Activated naive CD8-positive, alpha-beta T cell treated with anti-CD3 and anti-CD28 coated beads, Interleukin-2, amount 50 U/mL, for 24 hours (primary cell): ENCODE measurements at regions not wholly inside any gene's neighbourhood (a gene's known extent, or its start where the extent isn't known, plus 50 kb on each side); places are given as distances from the start of the nearest gene placed in this dataset.

Source experiments
- ATAC-seq: fragments of 150-1000 bp; cut with Tn5 transposase; one replicate; pipeline ENCODE4 v1.10.0; 2021
- DNase-seq: peaks from one replicate; pipeline ENCODE4 v3.0.0; 2021
- H3K27ac Mint-ChIP-seq: one replicate; pipeline ENCODE4 v1.8.0; 2021; ENCODE audit warnings: mild to moderate bottlenecking, mixed read lengths
- H3K27me3 Mint-ChIP-seq: one replicate; pipeline ENCODE4 v1.8.0; 2021; ENCODE audit warnings: mixed read lengths
- H3K36me3 Mint-ChIP-seq: one replicate; pipeline ENCODE4 v1.8.0; 2021; ENCODE audit warnings: low read depth, mixed read lengths
- H3K4me1 Mint-ChIP-seq: one replicate; pipeline ENCODE4 v1.8.0; 2021; ENCODE audit warnings: mixed read lengths
- H3K4me3 Mint-ChIP-seq: one replicate; pipeline ENCODE4 v1.8.0; 2021; ENCODE audit warnings: mild to moderate bottlenecking, moderate library complexity, mixed read lengths
- H3K9me3 Mint-ChIP-seq: one replicate; pipeline ENCODE4 v1.8.0; 2021; ENCODE audit warnings: mixed read lengths

DNA sequence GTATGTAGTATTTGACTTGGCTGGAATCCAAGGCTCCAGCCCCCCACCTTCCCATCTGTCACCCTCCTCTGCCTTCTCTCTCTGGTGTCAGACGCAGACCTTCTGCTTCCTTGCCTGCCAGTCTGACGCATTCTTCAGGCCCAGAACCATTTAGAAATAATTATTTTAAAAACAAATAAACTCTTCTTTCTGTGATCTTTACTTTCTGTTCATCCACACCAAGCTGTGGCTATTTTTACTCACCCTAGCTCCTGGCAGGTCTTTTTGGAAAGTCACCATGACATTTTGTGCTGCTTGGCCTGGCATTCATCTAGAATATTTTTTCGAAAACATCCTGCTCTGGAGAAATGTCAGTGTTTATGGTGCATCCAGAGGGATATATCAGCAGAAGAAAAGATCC, 330.7 kb upstream of the ASIC2 start:
- no peaks in the 10 kb centered on the region for H3K4me1 Mint-ChIP-seq
- no peaks in the 10 kb centered on the region for H3K27me3 Mint-ChIP-seq
- ATAC-seq (no peak), DNase-seq (no peak)
- H3K9me3 Mint-ChIP-seq = no peaks in the 10 kb centered on the region
- H3K36me3 Mint-ChIP-seq = no peaks in the 10 kb centered on the region
- no peak overlapping the region for H3K4me3 Mint-ChIP-seq
- no peak overlapping the region for H3K27ac Mint-ChIP-seq

GRCh38 chr17:33628500-33629346, 335.6 kb upstream of the ASIC2 start:
- Mint-ChIP-seq H3K36me3 (no peaks in the 10 kb centered on the region), H3K9me3 (peaks cover 14% of the 10 kb centered on the region), H3K4me3 (no peak overlapping the region), H3K27ac (no peak overlapping the region), H3K27me3 (no peaks in the 10 kb centered on the region), H3K4me1 (no peaks in the 10 kb centered on the region)
- no peak for DNase-seq
- no peak for ATAC-seq

DNA sequence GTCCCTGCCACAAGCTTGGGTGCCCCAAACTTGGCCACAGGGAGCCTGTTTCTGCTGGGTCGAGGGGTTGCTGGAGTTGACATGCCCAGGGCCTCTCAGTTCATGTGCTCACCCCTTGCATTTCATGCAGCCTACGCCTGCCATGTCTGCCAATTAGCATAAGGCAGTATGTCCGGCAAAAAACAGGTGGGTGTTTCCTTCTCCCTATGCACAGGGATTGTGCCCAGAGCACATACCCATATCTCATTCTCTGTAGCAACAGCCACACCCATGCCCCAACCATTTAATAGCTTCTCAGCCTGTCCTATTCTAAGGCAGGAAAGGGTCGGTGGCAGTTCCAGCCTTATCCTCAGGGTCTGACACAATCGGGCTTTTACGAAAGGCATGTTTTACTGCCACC, 340.4 kb upstream of the ASIC2 start:
- Mint-ChIP-seq H3K4me3 (no peak overlapping the region), H3K27me3 (no peaks in the 10 kb centered on the region), H3K4me1 (no peaks in the 10 kb centered on the region), H3K27ac (no peak overlapping the region), H3K36me3 (no peaks in the 10 kb centered on the region), H3K9me3 (peaks cover 33% of the 10 kb centered on the region)
- DNase-seq (no peak), ATAC-seq (no peak)

GRCh38 chr17:33637534-33637933, 344.4 kb upstream of the ASIC2 start:
- Mint-ChIP-seq H3K9me3 (peaks cover 30% of the 10 kb centered on the region), H3K4me1 (no peaks in the 10 kb centered on the region), H3K4me3 (no peak overlapping the region), H3K27ac (no peak overlapping the region), H3K36me3 (no peaks in the 10 kb centered on the region), H3K27me3 (no peaks in the 10 kb centered on the region)
- DNase-seq (no peak), ATAC-seq (no peak)

DNA sequence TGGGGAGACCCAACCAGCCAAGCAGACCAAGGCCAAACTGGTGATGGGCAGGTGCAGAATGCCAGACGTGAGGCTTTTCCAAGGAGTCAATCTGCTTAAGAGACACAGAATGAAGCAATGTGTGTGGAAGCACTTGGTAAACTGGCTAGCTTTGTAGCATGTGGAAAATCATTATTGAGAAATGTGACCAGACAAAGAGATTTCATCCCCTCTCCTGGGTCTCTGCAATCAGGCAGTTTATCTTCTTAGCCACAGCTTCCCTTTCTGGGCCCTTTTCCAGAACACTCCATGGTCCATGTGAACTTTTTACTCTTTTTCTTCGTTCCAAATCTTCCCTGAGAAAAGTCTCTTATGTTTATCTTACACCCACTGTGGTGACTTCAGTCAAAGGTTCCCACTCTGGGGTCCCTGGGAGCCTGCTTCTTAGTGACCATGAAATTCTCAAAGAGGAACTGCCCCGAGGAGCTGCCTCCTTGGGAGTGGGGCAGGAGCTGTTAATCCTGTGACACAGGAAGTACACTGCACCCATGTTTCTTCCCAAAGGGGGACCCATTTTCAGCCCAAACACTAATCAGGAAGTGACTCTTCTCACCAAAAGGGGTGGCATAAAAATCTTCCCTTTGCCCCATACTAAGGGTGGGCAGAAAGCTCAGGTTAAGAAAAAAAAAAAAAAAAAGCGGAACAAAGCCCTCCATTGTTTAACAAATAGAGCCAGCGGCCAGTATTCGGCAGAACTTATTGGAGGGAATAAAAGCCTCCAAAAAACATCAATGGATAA, 346.2 kb upstream of the ASIC2 start:
- H3K36me3 Mint-ChIP-seq = no peaks in the 10 kb centered on the region
- DNase-seq = no peak
- no peaks in the 10 kb centered on the region for H3K27me3 Mint-ChIP-seq
- ATAC-seq = no peak
- peaks cover 30% of the 10 kb centered on the region for H3K9me3 Mint-ChIP-seq
- H3K27ac Mint-ChIP-seq = no peak overlapping the region
- no peaks in the 10 kb centered on the region for H3K4me1 Mint-ChIP-seq
- no peak overlapping the region for H3K4me3 Mint-ChIP-seq

GRCh38 chr17:33640629-33641028, 347.5 kb upstream of the ASIC2 start:
- no peak for ATAC-seq
- Mint-ChIP-seq H3K27me3 (no peaks in the 10 kb centered on the region), H3K36me3 (no peaks in the 10 kb centered on the region), H3K9me3 (peaks cover 36% of the 10 kb centered on the region), H3K4me3 (no peak overlapping the region), H3K4me1 (no peaks in the 10 kb centered on the region), H3K27ac (no peak overlapping the region)
- DNase-seq = no peak

- Mint-ChIP-seq H3K36me3 (no peaks in the 10 kb centered on the region), H3K4me1 (no peaks in the 10 kb centered on the region), H3K4me3 (no peak overlapping the region), H3K27me3 (peaks cover 5% of the 10 kb centered on the region), H3K27ac (no peak overlapping the region), H3K9me3 (peaks cover 31% of the 10 kb centered on the region)
- ATAC-seq = no peak
- DNase-seq = no peak
Measured at GRCh38 chr17:33642002-33642401, 348.9 kb upstream of the ASIC2 start.

- DNase-seq (no peak), ATAC-seq (no peak)
- peaks cover 6% of the 10 kb centered on the region for H3K9me3 Mint-ChIP-seq
- H3K4me3 Mint-ChIP-seq = no peak overlapping the region
- peaks cover 6% of the 10 kb centered on the region for H3K27me3 Mint-ChIP-seq
- H3K4me1 Mint-ChIP-seq = no peaks in the 10 kb centered on the region
- no peak overlapping the region for H3K27ac Mint-ChIP-seq
- H3K36me3 Mint-ChIP-seq = no peaks in the 10 kb centered on the region
Measured at GRCh38 chr17:33647956-33648355, 354.9 kb upstream of the ASIC2 start.

- H3K9me3 Mint-ChIP-seq = no peaks in the 10 kb centered on the region
Measured at GRCh38 chr17:33650304-33650703, 357.2 kb upstream of the ASIC2 start.

DNA sequence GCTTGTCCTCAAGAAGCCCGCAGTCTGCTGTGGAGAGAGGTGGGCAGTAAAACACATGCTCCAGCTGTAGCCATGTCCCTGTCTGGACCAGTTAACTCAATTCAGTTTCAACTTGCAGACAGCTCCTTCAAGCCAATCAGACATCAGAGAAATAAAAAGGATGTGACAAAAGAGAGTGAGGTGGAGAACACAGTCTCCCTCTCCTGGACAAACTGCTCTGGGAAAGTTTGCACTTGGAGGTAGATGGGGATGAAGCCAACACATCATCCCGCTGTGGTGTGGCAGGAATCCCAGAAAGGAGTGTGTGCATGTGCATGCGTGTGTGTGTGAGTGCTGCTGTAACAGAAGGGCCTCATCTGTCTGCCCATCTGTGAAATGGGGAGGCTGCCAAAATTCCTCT, 358.6 kb upstream of the ASIC2 start:
- H3K4me3 Mint-ChIP-seq = no peak overlapping the region
- no peaks in the 10 kb centered on the region for H3K4me1 Mint-ChIP-seq
- no peak overlapping the region for H3K27ac Mint-ChIP-seq
- ATAC-seq (no peak), DNase-seq (no peak)
- no peaks in the 10 kb centered on the region for H3K36me3 Mint-ChIP-seq
- H3K27me3 Mint-ChIP-seq = peaks cover 4% of the 10 kb centered on the region
- no peaks in the 10 kb centered on the region for H3K9me3 Mint-ChIP-seq

More at GRCh38 chr17:33650304-33650703, 357.2 kb upstream of the ASIC2 start:
- H3K36me3 Mint-ChIP-seq = no peaks in the 10 kb centered on the region
- no peak overlapping the region for H3K4me3 Mint-ChIP-seq
- no peaks in the 10 kb centered on the region for H3K4me1 Mint-ChIP-seq
- DNase-seq (no peak), ATAC-seq (no peak)
- no peak overlapping the region for H3K27ac Mint-ChIP-seq
- peaks cover 6% of the 10 kb centered on the region for H3K27me3 Mint-ChIP-seq

- H3K27me3 Mint-ChIP-seq = peaks cover 3% of the 10 kb centered on the region
- H3K27ac Mint-ChIP-seq = no peak overlapping the region
- H3K9me3 Mint-ChIP-seq = no peaks in the 10 kb centered on the region
- H3K4me3 Mint-ChIP-seq = no peak overlapping the region
- ATAC-seq (no peak), DNase-seq (no peak)
- no peaks in the 10 kb centered on the region for H3K4me1 Mint-ChIP-seq
- H3K36me3 Mint-ChIP-seq = no peaks in the 10 kb centered on the region
Measured at GRCh38 chr17:33652731-33653398, 359.8 kb upstream of the ASIC2 start.

DNA sequence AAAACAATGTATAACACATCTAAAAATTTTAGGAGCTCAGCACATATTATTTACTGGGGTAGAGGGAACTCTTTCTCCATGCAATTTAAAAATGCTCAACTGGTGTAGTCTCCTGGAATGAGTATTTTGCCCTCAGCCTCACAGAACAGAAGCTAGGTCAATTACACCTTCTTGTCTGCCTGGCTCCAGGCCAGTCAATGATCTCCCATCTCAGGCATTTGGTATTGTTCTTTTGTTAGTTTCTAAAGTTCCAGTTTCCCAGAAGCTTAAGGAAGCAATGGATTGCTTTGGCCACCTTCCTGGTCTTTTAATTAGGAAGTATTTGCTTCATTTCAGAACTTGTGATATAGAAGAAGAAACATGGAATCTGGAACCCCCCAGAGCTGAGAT, 360.3 kb upstream of the ASIC2 start:
- Mint-ChIP-seq H3K4me3 (no peak overlapping the region), H3K9me3 (no peaks in the 10 kb centered on the region), H3K27ac (no peak overlapping the region), H3K4me1 (no peaks in the 10 kb centered on the region), H3K27me3 (peaks cover 3% of the 10 kb centered on the region), H3K36me3 (no peaks in the 10 kb centered on the region)
- no peak for DNase-seq
- no peak for ATAC-seq

- ATAC-seq = no peak
- H3K27ac Mint-ChIP-seq = no peak overlapping the region
- H3K27me3 Mint-ChIP-seq = peaks cover 2% of the 10 kb centered on the region
- no peak overlapping the region for H3K4me3 Mint-ChIP-seq
- H3K4me1 Mint-ChIP-seq = no peaks in the 10 kb centered on the region
- no peaks in the 10 kb centered on the region for H3K36me3 Mint-ChIP-seq
- no peaks in the 10 kb centered on the region for H3K9me3 Mint-ChIP-seq
- DNase-seq = no peak
Measured at GRCh38 chr17:33657181-33657580, 364.1 kb upstream of the ASIC2 start.

DNA sequence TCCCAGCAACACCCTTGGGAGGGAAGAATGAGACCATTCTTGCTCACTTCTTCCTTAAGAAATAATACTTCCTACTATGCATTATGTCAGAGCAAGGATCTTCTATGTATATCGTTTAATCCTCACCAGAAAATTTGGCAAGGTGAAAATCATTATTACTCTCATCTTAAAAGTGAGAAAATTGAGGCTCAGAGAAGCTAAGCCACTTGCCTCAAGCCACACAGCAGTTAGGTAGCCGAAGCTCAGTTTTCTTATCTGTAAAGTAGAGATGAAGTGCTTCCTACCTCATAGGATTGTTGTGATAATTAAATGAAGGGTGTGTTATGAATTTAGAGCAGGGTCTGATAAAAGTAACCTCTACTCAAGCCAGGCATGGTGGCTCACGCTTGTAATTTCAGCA, 368.9 kb upstream of the ASIC2 start:
- no peak for ATAC-seq
- Mint-ChIP-seq H3K9me3 (no peaks in the 10 kb centered on the region), H3K27me3 (peaks cover 13% of the 10 kb centered on the region), H3K4me1 (peaks cover 2% of the 10 kb centered on the region), H3K27ac (no peak overlapping the region), H3K4me3 (no peak overlapping the region), H3K36me3 (no peaks in the 10 kb centered on the region)
- no peak for DNase-seq
